Adrenal gland (tissue), 9 donors: ENCODE measurements at regions not wholly inside any gene's neighbourhood (a gene's known extent, or its start where the extent isn't known, plus 50 kb on each side); places are given as distances from the start of the nearest gene placed in this dataset.

Experiments
- DNase-seq, 7 donors: peaks; one replicate each; pipeline ENCODE4 v3.0.0-alpha.2; 2019 to 2020
- H3K27ac ChIP-seq, 5 donors: fragments of 200-600 bp; sonication (generic) in 4 of 5; 1 replicate in 3 of 5; 2 replicates in 2 of 5; pipeline versions ENCODE4 v1.5.1 to v1.8.0; 2016 to 2020; ENCODE audit warnings: mild to moderate bottlenecking in 1 of 5
- H3K27me3 ChIP-seq: fragments of 200-600 bp; 2 replicates; pipeline ENCODE4 v1.8.0; 2021
- H3K36me3 ChIP-seq, 2 donors: fragments of 200-600 bp; replicated peaks in 1 of 2; 1 replicate in 1 of 2; 2 replicates in 1 of 2; pipeline versions ENCODE4 v1.5.1 to v1.8.0; 2018 to 2022
- H3K4me1 ChIP-seq, 2 donors: fragments of 200-600 bp; replicated peaks in 1 of 2; 1 replicate in 1 of 2; 2 replicates in 1 of 2; pipeline versions ENCODE4 v1.5.1 to v1.8.0; 2018 to 2021
- H3K4me3 ChIP-seq, 4 donors: fragments of 200-600 bp; sonication (generic) in 3 of 4; one replicate each; pipeline ENCODE4 v1.5.1; 2016 to 2018
- H3K9me3 ChIP-seq, 3 donors: fragments of 200-600 bp; sonication (generic) in 1 of 3; replicated peaks in 1 of 3; 1 replicate in 2 of 3; 2 replicates in 1 of 3; pipeline versions ENCODE4 v1.5.1 to v1.8.0; 2016 to 2021
- CTCF ChIP-seq, 6 experiments: fragments of 450-650 bp in 4 of 6; fragments of 200-600 bp in 2 of 6; sonication (generic) in 1 of 6; IDR thresholded peaks; 1 replicate in 5 of 6; 2 replicates in 1 of 6; pipeline versions ENCODE4 v1.5.1 to v1.8.0; 2016 to 2021; ENCODE audit warnings: antibody characterized with exemption in 6 of 6, mild to moderate bottlenecking in 2 of 6, moderate library complexity in 1 of 6
- POLR2A ChIP-seq, 2 donors: fragments of 450-650 bp; IDR thresholded peaks; one replicate each; pipeline ENCODE4 v1.6.1; 2017; ENCODE audit warnings: antibody characterized with exemption in 2 of 2, mild to moderate bottlenecking in 2 of 2, moderate library complexity in 1 of 2
- WGBS, 4 donors: extraction: QIAGEN DNeasy Blood & Tissue Kit in 2 of 4; methylation state at CpG; one replicate each; pipeline versions ENCODE4 v1.1.5 to v1.1.7; 2013 to 2017; 5-methylcytosine and 5-hydroxymethylcytosine counted together
- intact Hi-C, 2 donors: fragments of 100-400 bp; cut with DNase I; formaldehyde crosslinking; loops; one replicate each; pipeline versions ENCODE4 v1.14.1 to v1.15.0; 2022 to 2023
- donor health status: healthy with polysubstance abuse.
- donor health status: Bipolar disorder and iron deficiency.
- donor health status: DM: yes; HTN: yes; CAD: no.
- donor health status: DM: no; HTN: no; CAD: no.
- donor health status: DM: no; HTN: no; CAD: no.

GRCh38 chr11:109789901-109790300 lies 303.3 kb upstream of the ZC3H12C start:
- no peaks in the 10 kb centered on the region for H3K4me1 ChIP-seq
- H3K36me3 ChIP-seq, result no peaks in the 10 kb centered on the region
- H3K9me3 ChIP-seq, result no peaks in the 10 kb centered on the region
- intact Hi-C loops, result no loop called here
- H3K4me3 ChIP-seq, result no peak overlapping the region
- no peaks in the 10 kb centered on the region for H3K27me3 ChIP-seq
- 67 to 83% (median 81%) methylated on average over 1 of the region's 1 CpG for WGBS, 4 donors
- TF ChIP-seq CTCF (IDR thresholded peaks at IDR 0.05) (no peak), POLR2A (IDR thresholded peaks at IDR 0.05) (no peak)
- no peak for DNase-seq
- no peak overlapping the region for H3K27ac ChIP-seq

DNA sequence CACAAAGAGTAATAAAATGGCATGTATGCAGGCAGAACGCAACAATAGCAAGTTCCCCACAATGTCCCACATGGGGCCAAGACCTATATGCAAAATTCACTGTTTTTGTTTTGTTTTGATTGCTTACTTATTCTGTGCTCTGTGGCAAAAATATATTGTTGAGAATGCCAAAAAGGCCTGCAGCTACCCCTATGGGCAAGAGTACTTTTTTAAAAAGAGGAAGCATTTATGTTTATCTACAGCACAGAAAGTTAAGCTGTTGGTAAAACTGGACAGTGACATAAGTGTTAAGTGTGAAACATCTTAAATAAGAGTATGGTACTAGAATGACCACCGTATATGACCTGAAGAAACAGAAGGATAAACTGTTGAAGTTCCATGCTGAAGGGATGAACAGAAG lies 301.9 kb upstream of the ZC3H12C start:
- H3K27me3 ChIP-seq, result no peaks in the 10 kb centered on the region
- no peaks in the 10 kb centered on the region for H3K9me3 ChIP-seq
- 75 to 83% (median 83%) methylated on average over 2 of the region's 2 CpGs for WGBS, 4 donors
- H3K4me3 ChIP-seq, result no peak overlapping the region
- DNase-seq, result no peak
- no peaks in the 10 kb centered on the region for H3K36me3 ChIP-seq
- H3K27ac ChIP-seq, result no peak overlapping the region
- TF ChIP-seq POLR2A (IDR thresholded peaks at IDR 0.05) (no peak), CTCF (IDR thresholded peaks at IDR 0.05) (no peak)
- H3K4me1 ChIP-seq, result no peaks in the 10 kb centered on the region
- intact Hi-C loops, result no loop called here

DNA sequence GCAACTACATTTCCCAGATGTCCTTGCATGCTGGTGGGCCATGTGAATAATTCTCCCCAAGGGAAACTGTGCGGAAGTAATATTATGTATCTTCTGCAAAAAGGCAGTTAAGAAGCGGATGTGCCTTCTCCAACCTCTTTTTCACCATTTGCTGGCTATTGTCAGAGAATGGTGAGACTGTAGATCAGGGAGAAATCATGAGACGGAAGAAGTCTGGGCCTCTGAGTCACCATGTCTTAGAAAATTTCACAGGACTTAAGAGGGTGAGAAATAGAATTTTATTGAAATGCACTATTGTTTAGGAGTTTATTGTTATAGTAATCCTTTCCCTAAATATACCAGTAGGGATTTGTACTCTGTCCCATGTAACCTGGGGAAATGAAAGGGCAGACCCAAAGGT lies 298.7 kb upstream of the ZC3H12C start:
- Histone ChIP-seq H3K27me3 (no peaks in the 10 kb centered on the region), H3K4me1 (no peaks in the 10 kb centered on the region), H3K9me3 (no peaks in the 10 kb centered on the region), H3K4me3 (no peak overlapping the region), H3K36me3 (no peaks in the 10 kb centered on the region), H3K27ac (no peak overlapping the region)
- no peak for DNase-seq
- TF ChIP-seq CTCF (IDR thresholded peaks at IDR 0.05), result no peak
- TF ChIP-seq POLR2A (IDR thresholded peaks at IDR 0.05), result no peak
- WGBS, 4 donors, result 88 to 99% (median 96%) methylated on average over 3 of the region's 3 CpGs
- intact Hi-C loops, result no loop called here

DNA sequence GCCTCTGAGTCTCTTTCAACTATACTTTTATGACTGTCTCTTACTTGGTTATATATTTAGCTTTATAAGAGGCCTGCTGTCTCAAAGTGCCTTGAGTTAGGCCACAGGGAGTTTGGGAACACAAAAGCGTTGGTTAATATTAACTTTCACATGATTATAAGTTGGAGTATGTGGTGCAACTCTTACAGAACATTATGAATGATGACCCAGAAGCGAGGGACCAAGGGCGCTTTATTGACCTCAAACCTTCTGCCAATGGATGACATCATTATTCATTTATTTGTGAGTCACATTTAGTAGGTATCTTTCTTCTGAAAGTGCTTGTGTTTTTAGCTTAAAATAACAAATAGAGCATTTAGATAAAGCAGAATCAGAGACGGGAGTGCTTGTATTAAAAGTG lies 298.0 kb upstream of the ZC3H12C start:
- H3K27ac ChIP-seq, result no peak overlapping the region
- H3K27me3 ChIP-seq, result no peaks in the 10 kb centered on the region
- no peak overlapping the region for H3K4me3 ChIP-seq
- DNase-seq, result peak; percentile 12 to 58 (median 43)
- H3K4me1 ChIP-seq, result no peaks in the 10 kb centered on the region
- H3K36me3 ChIP-seq, result no peaks in the 10 kb centered on the region
- WGBS, 4 donors, result 40 to 49% (median 45%) methylated on average over 4 of the region's 4 CpGs
- TF ChIP-seq CTCF (IDR thresholded peaks at IDR 0.05), result no peak
- TF ChIP-seq POLR2A (IDR thresholded peaks at IDR 0.05), result no peak
- intact Hi-C loops, result no loop called here
- H3K9me3 ChIP-seq, result no peaks in the 10 kb centered on the region
